IPS-18a (cell line): ENCODE measurements at regions not wholly inside any gene's neighbourhood (a gene's known extent, or its start where the extent isn't known, plus 50 kb on each side); places are given as distances from the start of the nearest gene placed in this dataset.
"Not testable (repeated sequence)": the region's sequence is repeated elsewhere in the genome, so short reads cannot be mapped to it uniquely, and the experiment has no call there.

Source experiments
- H3K27ac ChIP-seq: one replicate; pipeline ENCODE4 v1.5.1; 2013; ENCODE audit warnings: low read length
- H3K27me3 ChIP-seq: one replicate; pipeline ENCODE4 v1.6.1; 2013; ENCODE audit warnings: mild to moderate bottlenecking, low read length; ENCODE audit not compliant: control insufficient read depth, insufficient read depth
- H3K36me3 ChIP-seq: one replicate; pipeline ENCODE4 v1.6.1; 2013; ENCODE audit warnings: low read depth, low read length; ENCODE audit not compliant: control insufficient read depth
- H3K4me1 ChIP-seq: one replicate; pipeline ENCODE4 v1.6.1; 2013; ENCODE audit warnings: low read depth, low read length; ENCODE audit not compliant: control insufficient read depth
- H3K4me3 ChIP-seq: one replicate; pipeline ENCODE4 v1.5.1; 2013; ENCODE audit warnings: low read length
- H3K9ac ChIP-seq: one replicate; pipeline ENCODE4 v1.6.1; 2013; ENCODE audit warnings: mild to moderate bottlenecking, low read length, moderate library complexity
- H3K9me3 ChIP-seq: one replicate; pipeline ENCODE4 v1.6.1; 2013; ENCODE audit warnings: low read depth, low read length; ENCODE audit not compliant: control insufficient read depth

DNA sequence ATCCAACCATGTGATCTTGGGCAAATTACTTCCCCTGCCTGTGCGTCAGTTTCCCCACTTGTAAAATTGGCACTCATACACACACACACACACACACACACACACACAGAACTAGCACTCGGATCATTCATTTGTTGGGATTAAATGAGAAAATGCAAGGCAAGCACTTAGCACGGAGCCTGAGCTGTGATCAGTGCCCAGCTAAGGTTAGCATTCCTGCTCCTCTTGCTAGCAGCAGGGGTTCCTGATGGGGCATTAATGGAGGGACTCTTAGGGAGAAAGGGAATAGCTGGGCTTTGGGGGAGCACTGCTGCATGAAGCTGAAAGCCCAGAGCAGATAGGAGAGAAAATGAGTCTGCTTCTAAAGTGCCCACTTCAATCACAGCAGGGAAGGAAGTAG is 187.7 kb upstream of the C2CD4B start:
- Histone ChIP-seq H3K4me1 (no peaks in the 10 kb centered on the region), H3K4me3 (no peak overlapping the region)

DNA sequence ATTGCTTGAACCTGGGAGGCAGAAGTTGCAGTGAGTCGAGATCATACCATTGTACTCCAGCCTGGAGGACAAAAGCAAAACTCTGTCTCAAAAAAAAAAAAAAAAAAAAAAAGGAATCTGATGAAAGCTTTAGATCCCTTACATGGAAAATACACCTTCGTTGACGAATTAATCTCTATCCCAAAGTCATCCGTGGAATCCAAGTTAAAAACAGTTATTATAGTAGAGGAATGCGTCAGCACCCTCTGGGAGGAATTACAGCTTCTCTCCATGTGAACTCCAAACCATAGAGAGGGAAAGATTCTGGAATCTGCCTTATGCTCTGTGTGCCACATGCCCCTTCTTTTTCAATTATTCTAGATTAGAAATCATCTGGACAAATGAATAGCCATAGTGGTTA is 192.3 kb upstream of the C2CD4B start:
- Histone ChIP-seq H3K27me3 (no peaks in the 10 kb centered on the region), H3K4me1 (no peaks in the 10 kb centered on the region), H3K9me3 (no peaks in the 10 kb centered on the region), H3K4me3 (no peak overlapping the region), H3K36me3 (no peaks in the 10 kb centered on the region), H3K27ac (no peak overlapping the region), H3K9ac (no peak overlapping the region)

More for the DNA sequence above, 187.7 kb upstream of the C2CD4B start:
- H3K9me3 ChIP-seq: no peaks in the 10 kb centered on the region
- no peaks in the 10 kb centered on the region for H3K36me3 ChIP-seq
- no peak overlapping the region for H3K9ac ChIP-seq
- no peak overlapping the region for H3K27ac ChIP-seq
- no peaks in the 10 kb centered on the region for H3K27me3 ChIP-seq

GRCh38 chr15:62359416-62359815 is 194.3 kb upstream of the C2CD4B start:
- Histone ChIP-seq H3K36me3 (no peaks in the 10 kb centered on the region), H3K9ac (no peak overlapping the region), H3K27me3 (no peaks in the 10 kb centered on the region), H3K4me1 (no peaks in the 10 kb centered on the region), H3K27ac (no peak overlapping the region), H3K4me3 (no peak overlapping the region), H3K9me3 (no peaks in the 10 kb centered on the region)

- Histone ChIP-seq H3K4me3 (no peak overlapping the region), H3K27me3 (no peaks in the 10 kb centered on the region), H3K27ac (no peak overlapping the region), H3K9me3 (no peaks in the 10 kb centered on the region), H3K36me3 (no peaks in the 10 kb centered on the region), H3K4me1 (no peaks in the 10 kb centered on the region), H3K9ac (no peak overlapping the region)
Observed at GRCh38 chr15:62360332-62361097, 195.4 kb upstream of the C2CD4B start.

- no peak overlapping the region for H3K27ac ChIP-seq
- no peaks in the 10 kb centered on the region for H3K4me1 ChIP-seq
- H3K9me3 ChIP-seq: no peaks in the 10 kb centered on the region
- H3K4me3 ChIP-seq: no peak overlapping the region
- H3K27me3 ChIP-seq: no peaks in the 10 kb centered on the region
- no peak overlapping the region for H3K9ac ChIP-seq
- no peaks in the 10 kb centered on the region for H3K36me3 ChIP-seq
Observed at GRCh38 chr15:62362144-62362543, 197.1 kb upstream of the C2CD4B start.

- Histone ChIP-seq H3K36me3 (no peaks in the 10 kb centered on the region), H3K4me3 (no peak overlapping the region), H3K27ac (no peak overlapping the region), H3K4me1 (no peaks in the 10 kb centered on the region), H3K9ac (no peak overlapping the region), H3K9me3 (no peaks in the 10 kb centered on the region), H3K27me3 (no peaks in the 10 kb centered on the region)
Observed at GRCh38 chr15:62362608-62363007, 197.5 kb upstream of the C2CD4B start.

DNA sequence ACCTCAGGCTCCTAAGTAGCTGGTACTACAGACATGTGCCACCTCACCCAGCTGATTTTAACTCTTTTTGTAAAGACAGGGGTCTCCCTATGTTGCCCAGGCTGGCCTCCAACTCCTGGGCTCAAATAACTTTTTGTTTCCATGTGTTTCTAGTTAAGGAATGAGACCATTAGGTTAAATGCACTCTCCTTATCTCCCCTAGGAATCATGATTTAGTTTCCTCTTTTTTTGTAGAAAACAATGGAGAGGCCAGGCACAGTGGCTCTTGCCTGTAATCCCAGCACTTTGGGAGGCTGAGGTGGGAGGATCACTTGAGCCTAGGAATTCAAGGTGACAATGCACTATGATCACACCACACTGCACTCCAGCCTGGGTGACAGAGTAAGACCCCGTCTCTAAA is 198.8 kb upstream of the C2CD4B start:
- no peaks in the 10 kb centered on the region for H3K27me3 ChIP-seq
- H3K9ac ChIP-seq: no peak overlapping the region
- no peak overlapping the region for H3K4me3 ChIP-seq
- H3K27ac ChIP-seq: no peak overlapping the region
- no peaks in the 10 kb centered on the region for H3K36me3 ChIP-seq
- H3K9me3 ChIP-seq: no peaks in the 10 kb centered on the region
- H3K4me1 ChIP-seq: no peaks in the 10 kb centered on the region

- no peaks in the 10 kb centered on the region for H3K9me3 ChIP-seq
- H3K27ac ChIP-seq: no peak overlapping the region
- no peaks in the 10 kb centered on the region for H3K36me3 ChIP-seq
- H3K27me3 ChIP-seq: no peaks in the 10 kb centered on the region
- no peak overlapping the region for H3K9ac ChIP-seq
- H3K4me1 ChIP-seq: no peaks in the 10 kb centered on the region
- no peak overlapping the region for H3K4me3 ChIP-seq
Observed at GRCh38 chr15:62365795-62366442, 200.8 kb upstream of the C2CD4B start.

- Histone ChIP-seq H3K9me3 (no peaks in the 10 kb centered on the region), H3K4me1 (no peaks in the 10 kb centered on the region), H3K4me3 (no peak overlapping the region), H3K27ac (no peak overlapping the region), H3K9ac (no peak overlapping the region), H3K36me3 (no peaks in the 10 kb centered on the region), H3K27me3 (no peaks in the 10 kb centered on the region)
Observed at GRCh38 chr15:62369454-62369853, 204.4 kb upstream of the C2CD4B start.

GRCh38 chr15:62371683-62372082 is 206.6 kb upstream of the C2CD4B start:
- H3K9me3 ChIP-seq, H3K27ac ChIP-seq, H3K9ac ChIP-seq, H3K36me3 ChIP-seq, H3K27me3 ChIP-seq, H3K4me1 ChIP-seq, H3K4me3 ChIP-seq: not testable (repeated sequence)

GRCh38 chr15:62377736-62378480 is 212.8 kb upstream of the C2CD4B start:
- Histone ChIP-seq H3K9me3 (no peaks in the 10 kb centered on the region), H3K9ac (no peak overlapping the region), H3K4me3 (no peak overlapping the region), H3K27me3 (no peaks in the 10 kb centered on the region), H3K27ac (no peak overlapping the region), H3K4me1 (no peaks in the 10 kb centered on the region), H3K36me3 (no peaks in the 10 kb centered on the region)
